CD4-positive, alpha-beta T cell (primary cell): ENCODE measurements at regions not wholly inside any gene's neighbourhood (a gene's known extent, or its start where the extent isn't known, plus 50 kb on each side); places are given as distances from the start of the nearest gene placed in this dataset.

Experiments used
- ATAC-seq: fragments of 200-7000 bp; cut with Tn5 transposase; one replicate; pipeline ENCODE4 v1.10.0; 2022; ENCODE audit warnings: mild to moderate bottlenecking; ENCODE audit not compliant: poor library complexity
- CTCF ChIA-PET: fragments of 350-600 bp; sonication (Branson Sonifier 250); formaldehyde crosslinking; loops from one replicate; lab custom pipeline; 2021; ENCODE audit warnings: antibody characterized with exemption, inconsistent platforms; lab: Charles Lee
- POLR2A ChIA-PET: fragments of 350-600 bp; sonication (Branson Sonifier 250); formaldehyde crosslinking; loops from one replicate; lab custom pipeline; 2021; ENCODE audit warnings: antibody characterized with exemption, inconsistent platforms; lab: Charles Lee
- DNase-seq, 14 experiments: peaks; one replicate each; pipeline ENCODE4 v3.0.0-alpha.2; 2013 to 2020; ENCODE audit warnings: mixed read lengths in 2 of 14
- H3K27ac ChIP-seq, 2 donors: one replicate each; pipeline versions ENCODE4 v1.5.1 to v1.7.0; 2013; ENCODE audit warnings: low read length in 2 of 2, low read depth in 1 of 2, mild to moderate bottlenecking in 1 of 2
- H3K27me3 ChIP-seq, 2 experiments: 1 replicate in 1 of 2; 2 replicates in 1 of 2; pipeline versions ENCODE4 v1.6.1 to v1.7.0; 2013; ENCODE audit warnings: low read length in 2 of 2, control low read depth in 1 of 2, mild to moderate bottlenecking in 1 of 2, moderate library complexity in 1 of 2; ENCODE audit not compliant: insufficient read depth in 2 of 2, control insufficient read depth in 1 of 2
- H3K36me3 ChIP-seq: one replicate; pipeline ENCODE4 v1.6.1; 2013; ENCODE audit warnings: low read length, control low read depth; ENCODE audit not compliant: insufficient read depth
- H3K4me1 ChIP-seq: one replicate; pipeline ENCODE4 v1.6.1; 2013; ENCODE audit warnings: low read length, control low read depth; ENCODE audit not compliant: insufficient read depth
- H3K4me3 ChIP-seq: one replicate; pipeline ENCODE4 v1.5.1; 2013; ENCODE audit warnings: mild to moderate bottlenecking, low read length, moderate library complexity
- H3K9me3 ChIP-seq, 2 experiments: 1 replicate in 1 of 2; 2 replicates in 1 of 2; pipeline versions ENCODE4 v1.6.1 to v1.7.0; 2013; ENCODE audit warnings: low read length in 2 of 2, mild to moderate bottlenecking in 2 of 2, control low read depth in 1 of 2, moderate library complexity in 1 of 2; ENCODE audit not compliant: control insufficient read depth in 1 of 2, insufficient read depth in 1 of 2
- H3K27ac Mint-ChIP-seq: one replicate; pipeline ENCODE4 v1.8.0; 2020; ENCODE audit warnings: mixed read lengths
- H3K27me3 Mint-ChIP-seq: one replicate; pipeline ENCODE4 v1.8.0; 2021; ENCODE audit warnings: mixed read lengths
- H3K36me3 Mint-ChIP-seq: one replicate; pipeline ENCODE4 v1.8.0; 2021; ENCODE audit warnings: low read depth, mixed read lengths
- H3K4me1 Mint-ChIP-seq: one replicate; pipeline ENCODE4 v1.8.0; 2021; ENCODE audit warnings: low read depth, mixed read lengths
- H3K4me3 Mint-ChIP-seq: one replicate; pipeline ENCODE4 v1.8.0; 2020; ENCODE audit warnings: mild to moderate bottlenecking, mixed read lengths
- H3K9me3 Mint-ChIP-seq: one replicate; pipeline ENCODE4 v1.8.0; 2020; ENCODE audit warnings: mixed read lengths
- CTCF ChIP-seq: fragments of 200-600 bp; IDR thresholded peaks from one replicate; pipeline ENCODE4 v1.8.0; 2022; ENCODE audit warnings: antibody characterized with exemption, mild to moderate bottlenecking
- intact Hi-C, 2 experiments: fragments of 100-400 bp; cut with DNase I in 1 of 2; cut with micrococcal nuclease in 1 of 2; formaldehyde crosslinking; loops; one replicate each; pipeline versions ENCODE4 v1.15.1 to v1.9.0; 2023 to 2025; cut with DNase I, micrococcal nuclease

- ATAC-seq, result no peak
- peaks cover 0 to 13% of the 10 kb centered on the region in 2 experiments for H3K9me3 ChIP-seq
- ChIA-PET POLR2A (no interaction called here), CTCF (no interaction called here)
- peaks cover 2% of the 10 kb centered on the region for H3K9me3 Mint-ChIP-seq
- TF ChIP-seq CTCF, result no peak
- no peaks in the 10 kb centered on the region for H3K27me3 ChIP-seq
- no peaks in the 10 kb centered on the region for H3K4me1 ChIP-seq
- H3K27ac Mint-ChIP-seq, result no peak overlapping the region
- H3K4me1 Mint-ChIP-seq, result no peaks in the 10 kb centered on the region
- H3K27ac ChIP-seq, result no peak overlapping the region
- H3K4me3 ChIP-seq, result no peak overlapping the region
- DNase-seq, result no peak
- intact Hi-C loops, result no loop called here
- no peak overlapping the region for H3K4me3 Mint-ChIP-seq
- no peaks in the 10 kb centered on the region for H3K36me3 ChIP-seq
- no peaks in the 10 kb centered on the region for H3K27me3 Mint-ChIP-seq
- no peaks in the 10 kb centered on the region for H3K36me3 Mint-ChIP-seq
Measured at GRCh38 chr5:124260921-124261515, 485.4 kb downstream of the ZNF608 start.

GRCh38 chr5:124259017-124259416, 487.4 kb downstream of the ZNF608 start:
- ATAC-seq (no peak), DNase-seq (no peak)
- no peaks in the 10 kb centered on the region for H3K4me1 Mint-ChIP-seq
- H3K4me1 ChIP-seq, result no peaks in the 10 kb centered on the region
- no peaks in the 10 kb centered on the region for H3K36me3 Mint-ChIP-seq
- intact Hi-C loops, result no loop called here
- no peak overlapping the region for H3K27ac Mint-ChIP-seq
- no peaks in the 10 kb centered on the region for H3K36me3 ChIP-seq
- no peak for TF ChIP-seq CTCF
- no peak overlapping the region for H3K27ac ChIP-seq
- no peak overlapping the region for H3K4me3 ChIP-seq
- no peak overlapping the region for H3K4me3 Mint-ChIP-seq
- no peaks in the 10 kb centered on the region for H3K27me3 ChIP-seq
- peaks cover 0 to 13% of the 10 kb centered on the region in 2 experiments for H3K9me3 ChIP-seq
- CTCF ChIA-PET, result no interaction called here
- POLR2A ChIA-PET, result no interaction called here
- peaks cover 6% of the 10 kb centered on the region for H3K9me3 Mint-ChIP-seq
- no peaks in the 10 kb centered on the region for H3K27me3 Mint-ChIP-seq

GRCh38 chr5:124257048-124257447, 489.4 kb downstream of the ZNF608 start:
- intact Hi-C loops, result no loop called here
- Mint-ChIP-seq H3K27me3 (no peaks in the 10 kb centered on the region), H3K36me3 (no peaks in the 10 kb centered on the region), H3K9me3 (peaks cover 6% of the 10 kb centered on the region), H3K4me3 (no peak overlapping the region), H3K4me1 (no peaks in the 10 kb centered on the region), H3K27ac (no peak overlapping the region)
- TF ChIP-seq CTCF, result no peak
- Histone ChIP-seq H3K27ac (no peak overlapping the region), H3K36me3 (no peaks in the 10 kb centered on the region), H3K9me3 (peaks cover 0 to 13% of the 10 kb centered on the region in 2 experiments), H3K4me3 (no peak overlapping the region), H3K4me1 (no peaks in the 10 kb centered on the region), H3K27me3 (no peaks in the 10 kb centered on the region)
- ATAC-seq (no peak), DNase-seq (no peak)
- ChIA-PET POLR2A (no interaction called here), CTCF (no interaction called here)
